ENCODE measurements at regions not wholly inside any gene's neighbourhood (a gene's known extent, or its start where the extent isn't known, plus 50 kb on each side); places are given as distances from the start of the nearest gene placed in this dataset.

DNA sequence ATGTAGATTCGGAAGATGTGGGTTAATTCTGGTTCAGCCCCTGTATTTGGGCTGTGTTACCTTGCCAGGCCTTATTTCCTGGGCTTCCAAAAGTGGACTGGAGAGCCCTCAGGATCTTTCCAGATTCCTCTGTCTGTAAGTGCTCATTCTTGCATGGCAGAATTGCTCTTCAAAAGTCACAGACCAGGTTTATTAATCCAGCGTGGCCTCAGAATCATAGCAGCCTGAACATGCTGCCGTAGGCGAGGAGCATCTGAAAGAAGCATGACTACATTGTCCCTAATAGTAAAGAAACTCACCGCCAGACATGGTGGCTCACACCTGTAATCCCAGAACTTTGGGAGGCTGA lies 307.8 kb downstream of the GADD45G start:
- DNase-seq (ENCODE audit: low read depth), result no peak

DNA sequence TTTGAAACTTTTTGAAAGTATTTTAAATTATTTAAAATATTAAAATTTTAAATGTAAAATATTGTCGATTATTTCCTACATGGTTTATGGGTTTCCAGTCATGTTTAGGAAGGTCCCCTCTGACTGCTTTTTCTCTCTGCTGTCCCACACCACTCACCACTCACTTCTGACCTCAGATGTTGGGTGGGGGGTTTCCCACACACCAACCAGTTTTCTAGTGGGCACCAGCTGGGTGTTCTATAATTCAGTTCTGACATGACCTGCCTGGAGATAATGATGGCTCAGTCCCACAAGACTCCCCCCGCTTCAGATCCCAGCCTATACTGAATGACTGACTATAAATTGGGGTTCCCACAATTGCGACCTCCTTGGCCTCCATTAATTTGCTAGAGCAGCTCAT lies 310.4 kb downstream of the GADD45G start:
- no peak for DNase-seq (ENCODE audit: low read depth)

DNA sequence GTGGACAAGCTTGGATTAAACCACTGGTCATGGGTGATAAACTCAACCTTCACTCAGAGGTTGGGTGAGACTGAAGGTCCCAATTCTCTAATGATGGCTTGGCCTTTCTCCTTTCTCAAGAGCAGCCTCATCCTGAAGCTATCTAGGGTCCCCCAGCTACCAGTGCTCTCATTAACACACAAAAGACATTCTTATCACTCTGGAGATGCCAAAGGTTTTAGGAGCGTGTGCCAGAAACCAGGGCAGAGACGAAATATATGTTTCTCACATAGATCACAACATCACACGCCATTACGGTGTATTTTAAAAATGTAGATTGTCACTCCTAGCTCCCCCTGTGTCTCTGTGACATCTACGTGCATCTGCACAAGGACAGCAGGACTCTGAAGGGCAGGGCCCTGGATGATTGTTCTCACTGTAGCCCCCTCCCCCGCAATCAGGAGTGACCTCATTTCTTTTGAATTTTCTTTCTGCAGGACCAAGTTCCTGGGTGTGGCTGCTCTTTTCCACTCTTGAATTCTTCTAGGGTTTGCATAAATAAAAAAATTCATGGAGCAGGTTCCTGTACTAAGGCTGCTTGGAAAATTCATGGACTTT lies 311.3 kb downstream of the GADD45G start:
- no peak for DNase-seq (ENCODE audit: low read depth)

DNA sequence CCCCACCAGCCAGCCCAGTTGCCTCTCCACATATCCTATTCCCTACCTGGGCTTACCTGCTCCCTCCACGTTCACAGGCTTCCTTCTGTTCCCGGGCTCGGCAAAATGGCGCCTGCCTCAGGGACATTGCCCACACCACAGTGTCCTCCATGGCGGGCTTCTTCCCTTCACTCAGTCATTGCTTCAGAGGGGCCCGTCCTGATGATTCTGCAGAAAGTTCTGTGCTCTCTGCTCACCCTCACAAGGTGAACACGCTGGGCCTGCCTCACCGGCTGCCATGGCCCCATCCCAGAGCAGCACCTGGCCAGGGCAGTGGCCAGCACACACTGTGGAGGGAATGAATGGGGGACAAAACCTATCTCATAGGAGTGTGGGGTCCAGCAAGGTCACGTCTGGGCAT lies 313.0 kb downstream of the GADD45G start:
- DNase-seq (ENCODE audit: low read depth), result no peak

DNA sequence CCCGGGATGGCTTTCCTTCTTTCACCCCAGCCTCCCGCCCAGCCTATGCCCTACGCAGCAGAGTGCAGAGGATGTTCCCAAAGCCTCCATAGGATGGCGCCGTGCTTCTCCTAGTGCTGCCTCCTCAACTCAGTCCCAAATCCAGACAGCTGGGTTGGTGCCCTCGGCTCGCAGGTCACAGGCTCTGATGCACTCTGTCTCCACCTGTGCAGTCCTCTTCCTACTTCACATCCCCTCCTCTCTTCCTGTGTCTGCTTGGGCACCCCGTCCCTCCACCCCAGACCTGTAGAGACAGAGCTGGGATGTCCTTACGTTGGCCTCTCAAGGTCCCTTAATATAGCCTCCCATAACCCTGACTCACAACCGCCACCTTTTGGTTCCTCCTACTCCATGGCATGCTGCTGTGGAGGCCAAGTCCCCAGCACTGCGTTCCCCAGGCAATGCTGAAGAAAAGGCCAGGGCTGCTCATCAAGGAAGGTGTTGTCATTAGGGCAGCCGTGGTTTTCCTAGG lies 314.4 kb downstream of the GADD45G start:
- DNase-seq (ENCODE audit: low read depth), result peak; percentile 37

DNA sequence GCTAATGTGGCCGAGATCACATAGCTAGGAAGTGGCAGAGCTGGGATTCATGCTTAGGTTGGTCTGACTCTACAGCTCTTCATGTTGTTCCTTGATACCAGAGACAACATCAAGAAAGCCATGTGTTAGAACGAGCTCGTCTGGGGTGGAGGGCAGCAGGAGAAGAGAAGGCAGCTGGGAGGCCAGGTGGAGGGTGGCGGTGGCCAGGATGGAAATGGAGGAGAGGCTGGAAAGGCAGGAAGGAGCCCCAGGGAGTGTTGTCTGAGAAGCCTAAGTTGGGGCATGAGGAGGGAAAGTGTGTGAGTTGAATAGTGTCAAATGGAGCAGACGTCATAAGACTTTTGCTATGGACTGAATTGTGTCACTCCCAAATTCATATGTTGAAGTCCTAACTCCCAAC lies 315.3 kb downstream of the GADD45G start:
- DNase-seq (ENCODE audit: low read depth), result no peak

DNA sequence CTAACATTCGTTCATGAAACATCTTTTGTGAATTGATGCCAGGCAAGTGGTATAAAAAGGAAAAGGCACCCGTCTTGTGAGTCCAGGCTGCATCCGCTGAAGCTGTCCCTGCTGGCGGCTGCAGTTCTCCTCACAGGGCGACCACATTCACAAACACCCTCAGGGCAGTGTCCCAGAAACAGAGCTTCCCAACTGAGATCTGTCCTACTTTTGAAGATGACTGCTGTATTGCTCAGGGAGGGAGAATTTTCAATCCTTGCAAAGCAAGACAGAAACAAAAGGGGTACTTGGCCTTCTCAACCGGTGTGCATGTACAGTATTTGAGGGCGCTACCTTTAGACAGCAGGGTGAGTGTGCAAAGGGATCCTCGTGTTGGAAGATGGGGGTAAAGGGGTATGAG lies 316.1 kb downstream of the GADD45G start:
- DNase-seq (ENCODE audit: low read depth), result no peak

DNA sequence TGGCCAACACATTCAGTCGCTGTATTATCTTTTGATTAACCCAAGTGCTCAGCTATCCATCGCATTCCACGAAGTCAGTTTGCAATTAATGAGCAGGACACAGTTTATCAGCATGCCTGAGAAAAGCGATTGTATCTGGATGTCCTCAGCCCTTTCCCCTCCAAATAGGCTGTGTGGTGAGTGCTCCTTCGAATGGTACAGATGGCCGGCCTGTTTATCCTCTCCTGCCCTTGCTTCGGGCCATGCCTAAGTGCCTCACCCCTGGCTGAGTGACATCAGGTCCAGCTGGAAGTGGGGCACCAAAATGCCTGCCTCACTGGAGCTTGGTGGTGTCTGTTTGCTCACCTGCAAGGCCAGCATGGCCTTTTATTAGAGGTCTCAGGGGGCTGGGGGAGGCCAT lies 317.3 kb downstream of the GADD45G start:
- DNase-seq (ENCODE audit: low read depth), result no peak

DNA sequence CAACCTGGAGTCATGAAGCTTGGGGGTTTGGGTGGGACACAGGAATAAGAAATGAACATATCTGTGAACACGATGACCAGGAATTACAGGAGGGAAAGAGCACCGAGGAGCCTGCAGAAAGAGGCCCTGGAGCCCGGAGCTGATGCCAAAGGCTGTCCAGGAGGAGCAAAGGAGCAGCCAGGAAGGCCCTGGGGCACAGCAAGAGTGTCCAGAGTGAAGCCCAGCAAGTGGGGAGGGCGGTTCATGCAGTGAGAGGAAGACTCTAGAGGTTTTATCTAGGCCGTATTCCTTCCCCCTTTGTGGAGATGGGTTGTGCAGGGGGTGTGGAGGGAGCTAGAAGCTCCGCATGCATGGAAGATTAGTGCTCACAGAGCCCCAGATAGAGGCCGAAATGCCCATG lies 318.4 kb downstream of the GADD45G start:
- DNase-seq (ENCODE audit: low read depth), result no peak

DNA sequence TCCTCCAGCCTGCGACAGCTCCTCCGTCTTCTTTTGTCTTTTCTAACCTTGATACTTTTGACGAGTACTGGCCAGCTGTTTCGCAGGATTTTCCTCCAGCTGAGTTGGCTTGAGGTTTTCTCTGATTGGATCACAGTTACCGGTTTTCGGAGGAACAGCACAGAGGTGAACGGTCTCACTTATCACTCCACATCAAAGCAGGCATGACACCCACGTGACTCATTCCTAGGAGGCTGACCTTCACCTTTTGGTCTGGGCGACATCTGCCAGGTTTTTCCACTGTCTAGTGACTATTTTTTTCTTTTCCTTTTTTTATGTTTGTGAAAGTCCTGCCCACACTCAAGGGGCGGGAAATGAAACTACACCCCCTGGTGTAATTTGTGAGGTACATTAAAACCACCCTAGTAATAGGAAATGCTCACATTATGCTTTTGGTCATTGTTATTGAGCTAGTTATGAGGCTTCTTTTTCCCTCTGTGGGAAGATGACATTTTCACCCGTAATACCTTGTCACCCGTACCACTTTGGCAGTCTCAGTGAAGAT lies 319.2 kb downstream of the GADD45G start:
- peak; percentile 60 for DNase-seq (ENCODE audit: low read depth)

DNA sequence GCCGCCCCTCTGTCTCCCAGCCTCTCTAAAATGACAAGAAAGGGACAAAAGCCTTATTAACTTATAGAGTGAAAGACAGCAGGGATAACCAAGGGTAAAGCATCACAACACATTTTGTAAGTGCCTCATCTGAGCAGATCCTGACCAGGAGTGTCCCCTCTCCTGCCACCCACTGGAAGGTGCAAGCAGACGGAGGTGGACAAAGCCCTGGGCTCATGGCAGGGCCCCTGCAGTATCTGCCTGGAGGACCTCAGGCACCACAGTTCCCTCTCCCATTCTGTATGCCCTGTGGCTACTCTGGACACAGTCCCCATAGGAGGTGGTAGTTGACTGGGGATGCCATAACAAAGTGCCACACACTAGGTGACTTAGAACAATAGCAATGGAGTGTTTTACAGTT lies 319.8 kb downstream of the GADD45G start:
- no peak for DNase-seq (ENCODE audit: low read depth)

DNA sequence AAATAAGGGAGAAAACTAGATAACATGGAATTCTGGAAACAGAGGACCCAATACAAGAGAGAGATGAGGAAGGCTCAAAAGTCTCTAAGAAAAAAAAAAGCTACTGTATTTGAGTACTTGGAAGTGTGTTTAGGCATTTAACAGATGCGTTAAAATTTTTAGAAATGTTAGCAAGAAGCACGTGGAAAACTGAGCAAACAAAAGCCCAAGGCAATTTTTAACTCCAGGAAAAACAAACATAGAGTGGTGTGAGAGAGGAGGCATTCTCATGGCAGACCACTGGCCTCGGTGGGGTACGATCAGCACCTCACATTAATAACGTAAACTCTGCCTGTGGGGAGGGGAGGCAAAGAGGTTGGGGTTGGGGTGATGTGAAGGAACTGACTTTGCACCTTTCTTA lies 321.4 kb downstream of the GADD45G start:
- DNase-seq (ENCODE audit: low read depth), result no peak

DNA sequence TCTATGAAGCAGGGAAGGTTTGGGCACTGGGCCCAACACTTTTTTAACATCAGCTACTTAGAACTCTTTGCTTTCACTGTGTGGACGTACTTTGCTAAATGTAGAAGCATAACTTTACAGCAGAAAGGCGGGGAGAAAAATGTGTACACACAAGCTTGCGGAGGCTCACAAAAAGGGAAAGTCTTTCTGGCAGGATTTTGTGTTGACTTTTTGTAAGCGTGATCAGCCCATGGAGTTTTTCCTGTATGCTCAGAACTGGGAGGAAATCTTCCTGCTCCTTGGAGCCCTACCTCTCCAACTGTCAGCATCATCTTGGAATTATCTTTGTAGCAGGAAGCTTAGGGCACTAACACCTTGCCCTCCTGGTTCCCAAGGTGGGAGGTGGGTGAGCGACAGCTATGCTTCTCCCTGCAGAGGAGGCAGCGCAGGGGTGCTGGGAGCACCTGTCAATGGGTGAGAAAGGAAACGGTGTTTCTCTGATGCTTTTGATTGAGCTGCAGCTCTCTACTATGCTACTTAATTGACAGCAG lies 321.9 kb downstream of the GADD45G start:
- no peak for DNase-seq (ENCODE audit: low read depth)

DNA sequence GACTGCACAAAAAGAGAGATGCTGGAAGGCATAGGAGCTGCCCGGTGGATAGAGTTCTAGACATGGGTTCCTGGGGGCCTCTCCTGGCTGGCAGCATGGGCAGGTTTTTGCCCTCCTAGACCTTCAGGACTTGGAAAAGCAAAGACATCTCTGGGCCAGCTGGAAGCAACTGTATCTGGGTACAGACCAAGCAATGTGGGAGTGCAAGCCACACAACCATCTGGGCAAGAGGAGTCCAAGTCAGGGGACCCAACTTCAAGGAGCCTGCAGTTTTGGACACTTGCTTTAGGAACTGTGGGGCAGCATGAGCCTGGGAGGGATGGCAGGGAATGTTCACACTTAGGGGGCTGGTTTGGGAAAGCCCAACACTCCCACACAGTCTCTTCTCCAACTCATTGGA lies 323.3 kb downstream of the GADD45G start:
- no peak for DNase-seq (ENCODE audit: low read depth)

DNA sequence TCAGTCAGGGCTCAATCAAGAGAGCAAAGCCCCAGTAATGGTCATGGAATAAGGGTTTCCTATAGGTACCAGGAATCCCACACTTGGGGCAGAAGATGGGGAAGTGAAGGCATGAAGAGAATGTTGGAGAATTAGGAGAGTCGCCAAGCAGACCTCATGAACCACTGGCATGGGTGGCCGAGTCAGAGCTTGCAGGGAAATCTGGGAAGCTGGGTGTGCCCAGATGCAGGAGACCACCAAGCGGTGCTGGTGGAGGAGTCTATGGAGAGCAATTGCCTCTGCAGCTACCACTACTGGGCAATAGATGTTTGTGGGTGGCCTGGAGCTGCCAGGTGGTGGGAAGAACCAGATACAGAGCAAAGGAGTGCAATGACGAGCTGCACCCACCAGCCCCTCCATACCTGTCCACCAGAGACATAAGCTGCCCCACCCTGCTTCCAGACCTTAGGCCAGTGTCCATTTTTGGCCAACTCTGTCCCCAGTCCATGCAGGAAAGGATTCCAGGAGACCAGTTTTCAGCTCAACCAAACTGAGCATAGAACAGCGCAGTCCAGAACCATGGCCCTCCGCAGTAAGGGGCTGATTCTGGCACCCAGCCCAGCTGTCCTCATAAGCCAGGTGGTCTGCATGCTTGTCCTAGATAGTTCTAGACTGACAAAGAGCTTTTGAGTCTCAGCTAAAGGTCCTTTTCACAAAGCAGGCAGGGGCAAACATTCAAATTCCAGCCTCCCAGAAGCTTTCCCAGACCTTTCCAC lies 323.9 kb downstream of the GADD45G start:
- no peak for DNase-seq (ENCODE audit: low read depth)

DNA sequence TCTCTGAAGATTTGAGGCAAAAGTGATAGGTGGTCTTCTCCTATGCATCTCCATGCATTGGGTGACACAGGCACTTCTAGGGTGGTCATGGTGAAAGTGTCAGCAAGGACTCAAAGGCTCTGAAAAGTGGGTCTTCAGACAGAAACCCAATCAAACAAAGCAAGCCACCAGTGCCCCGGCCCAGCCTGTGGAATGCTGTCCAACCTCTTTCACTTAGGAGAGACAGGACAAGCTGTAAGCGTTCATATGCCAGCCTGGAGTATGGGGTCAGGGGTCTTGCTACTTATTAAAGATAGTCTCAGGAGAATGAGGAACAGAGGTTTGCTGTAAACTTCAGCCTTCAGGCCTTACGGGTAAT lies 324.5 kb downstream of the GADD45G start:
- DNase-seq (ENCODE audit: low read depth), result no peak

DNA sequence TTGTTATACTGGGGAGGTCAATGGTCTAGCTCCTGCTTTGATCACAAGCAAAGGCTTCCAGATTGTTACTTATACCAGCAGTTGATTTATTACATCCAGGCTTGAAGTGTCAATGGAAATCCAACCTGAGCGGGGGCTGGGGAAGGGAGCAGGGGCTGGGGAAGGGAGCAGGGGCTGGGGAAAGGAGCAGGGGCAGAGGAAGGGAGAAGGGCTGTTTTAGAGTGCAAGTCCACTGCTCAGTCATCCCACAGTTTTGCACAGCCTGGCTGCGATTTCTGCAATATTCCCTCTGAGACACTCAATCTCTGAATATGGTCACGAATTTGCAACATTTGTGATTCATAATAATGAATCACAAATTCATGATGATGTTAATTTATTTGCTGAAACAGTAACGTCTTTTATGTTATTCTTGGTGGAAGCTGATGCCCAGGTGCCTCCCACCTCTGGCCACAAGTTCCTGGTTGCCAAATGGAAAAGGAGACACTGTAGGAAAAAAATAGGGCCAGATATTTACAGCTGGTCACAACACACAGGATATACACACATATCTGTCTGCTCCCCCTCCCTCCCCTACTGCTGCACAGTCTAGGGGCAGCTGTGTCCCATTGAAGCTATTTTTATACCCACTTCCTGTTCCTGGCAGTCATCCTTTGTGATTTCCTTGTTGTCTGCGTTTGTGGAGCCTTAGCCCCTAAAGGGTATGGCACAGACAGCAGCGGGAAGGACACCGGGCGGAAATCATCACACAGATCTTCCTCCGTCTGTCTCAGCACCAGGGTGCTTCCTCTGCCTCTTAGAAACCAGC lies 325.1 kb downstream of the GADD45G start:
- DNase-seq (ENCODE audit: low read depth), result no peak

DNA sequence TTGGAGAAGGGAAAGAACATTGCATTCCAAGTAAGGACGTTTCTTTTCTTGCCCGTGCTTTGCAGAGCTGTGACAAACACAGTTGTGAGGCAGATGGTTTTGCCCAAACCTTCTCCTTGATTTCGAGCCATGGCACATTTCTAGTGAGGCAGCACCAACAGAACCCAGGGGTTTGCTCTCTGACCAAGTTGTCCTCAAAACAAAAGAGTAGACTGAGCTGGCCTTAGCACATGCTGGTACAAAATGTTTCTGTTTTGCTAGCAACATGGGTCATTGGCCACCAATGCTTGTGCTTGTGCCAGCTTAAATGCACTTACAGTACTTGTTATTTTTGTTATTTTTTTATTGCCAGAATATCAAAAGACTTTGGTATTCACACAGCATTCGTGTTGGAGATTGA lies 328.8 kb downstream of the GADD45G start:
- DNase-seq (ENCODE audit: low read depth), result no peak

DNA sequence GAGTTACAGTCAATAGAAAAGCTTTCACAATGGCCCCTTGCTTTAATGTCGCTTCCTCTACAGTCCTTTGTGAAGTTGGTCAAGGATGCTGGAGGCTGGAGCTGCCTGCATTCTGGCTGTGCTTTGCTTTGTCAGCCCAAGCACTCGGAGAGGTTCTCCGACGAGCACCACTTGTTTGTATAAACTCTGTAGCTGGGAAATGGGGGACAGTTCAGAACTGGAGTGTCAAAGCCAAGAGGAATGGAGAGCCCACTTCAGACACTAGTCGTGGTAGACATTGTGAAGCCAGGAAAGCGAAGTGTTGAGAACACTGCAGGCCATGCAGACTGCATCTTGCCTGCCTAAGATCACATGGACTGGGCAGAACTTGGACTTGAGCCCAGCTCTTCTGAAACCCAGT lies 330.3 kb downstream of the GADD45G start:
- no peak for DNase-seq (ENCODE audit: low read depth)

DNA sequence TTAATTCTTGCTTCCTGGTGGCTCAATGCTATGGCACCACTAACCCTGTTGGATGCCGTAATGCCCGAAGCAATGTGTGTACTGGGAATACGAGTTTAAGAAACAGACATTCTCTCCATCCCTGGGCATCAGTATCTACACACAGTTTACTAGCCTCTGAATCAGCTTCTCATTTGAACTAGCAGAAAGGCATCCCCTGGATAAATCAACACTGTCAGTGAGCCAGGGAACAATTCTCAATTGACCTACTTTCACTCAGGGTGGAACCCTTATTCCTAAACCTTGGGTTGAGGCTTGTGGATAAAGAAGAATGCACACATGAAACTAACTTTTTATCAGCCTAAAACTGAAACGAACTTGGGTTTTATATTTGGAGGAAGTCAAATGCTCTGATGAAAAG lies 331.0 kb downstream of the GADD45G start:
- DNase-seq (ENCODE audit: low read depth), result no peak

DNA sequence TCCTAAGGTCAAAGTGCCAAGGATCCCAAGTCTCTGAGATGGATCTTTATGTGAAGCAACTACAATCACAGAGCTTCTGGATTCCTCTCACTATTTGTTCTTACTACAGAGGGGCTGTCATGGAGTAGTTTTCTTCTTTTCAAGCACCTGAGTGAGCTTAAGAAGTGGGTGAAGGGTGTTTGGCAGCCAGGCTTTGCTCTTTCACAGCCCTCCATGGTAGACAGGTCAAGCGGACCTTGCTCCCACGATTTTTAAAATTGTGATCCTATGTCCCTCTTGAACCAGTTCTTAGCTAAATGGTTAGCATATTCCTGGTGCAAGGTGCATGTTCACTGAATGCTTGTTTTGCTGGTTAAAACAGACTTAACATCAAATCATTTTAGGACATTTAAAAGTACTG lies 332.2 kb downstream of the GADD45G start:
- DNase-seq (ENCODE audit: low read depth), result no peak

DNA sequence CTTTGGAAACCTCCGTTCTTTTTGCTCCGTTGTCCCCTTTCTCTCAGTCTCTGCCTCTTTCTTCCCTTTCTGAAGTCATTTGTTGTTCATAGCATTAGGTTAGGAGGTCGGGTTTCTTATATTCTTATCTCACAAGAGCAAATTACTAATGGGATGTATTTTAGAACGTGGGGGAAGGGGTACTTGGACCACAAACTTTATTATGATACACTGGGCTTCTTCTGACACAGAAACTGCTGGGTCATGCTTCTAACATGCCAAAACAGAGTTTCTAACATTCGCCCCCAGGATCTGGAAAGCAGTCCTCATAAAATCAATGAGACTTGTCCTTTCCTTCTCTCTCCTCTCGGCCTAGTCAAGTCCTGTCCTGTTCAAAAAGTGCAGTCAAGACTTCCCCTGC lies 334.4 kb downstream of the GADD45G start:
- no peak for DNase-seq (ENCODE audit: low read depth)
